ENCODE measurements at regions not wholly inside any gene's neighbourhood (a gene's known extent, or its start where the extent isn't known, plus 50 kb on each side); places are given as distances from the start of the nearest gene placed in this dataset.
"Not testable (repeated sequence)": the region's sequence is repeated elsewhere in the genome, so short reads cannot be mapped to it uniquely, and the experiment has no call there.

- H3K36me3 ChIP-seq: no peaks in the 10 kb centered on the region
- no peak for DNase-seq (ENCODE audit: low spot score)
- H3K27me3 ChIP-seq: no peaks in the 10 kb centered on the region
- no peak overlapping the region for H3K4me3 ChIP-seq
- H3K4me1 ChIP-seq: no peaks in the 10 kb centered on the region
- no peaks in the 10 kb centered on the region for H3K9me3 ChIP-seq
- no peak for TF ChIP-seq CTCF (IDR thresholded peaks at IDR 0.05)
- H3K27ac ChIP-seq: no peak overlapping the region
Observed at GRCh38 chr4:171484681-171485080, 328.5 kb upstream of the GALNTL6 start.

GRCh38 chr4:171478181-171478580, 335.0 kb upstream of the GALNTL6 start:
- no peak for DNase-seq (ENCODE audit: low spot score)
- Histone ChIP-seq H3K4me3 (no peak overlapping the region), H3K4me1 (no peaks in the 10 kb centered on the region), H3K36me3 (no peaks in the 10 kb centered on the region), H3K27ac (no peak overlapping the region), H3K27me3 (no peaks in the 10 kb centered on the region), H3K9me3 (no peaks in the 10 kb centered on the region)
- no peak for TF ChIP-seq CTCF (IDR thresholded peaks at IDR 0.05)

GRCh38 chr4:171475111-171475510, 338.1 kb upstream of the GALNTL6 start:
- H3K36me3 ChIP-seq; H3K4me3 ChIP-seq; H3K27ac ChIP-seq; H3K27me3 ChIP-seq; DNase-seq (ENCODE audit: low spot score); H3K4me1 ChIP-seq; H3K9me3 ChIP-seq: not testable (repeated sequence)

- no peaks in the 10 kb centered on the region for H3K4me1 ChIP-seq
Observed at GRCh38 chr4:171473155-171473554, 340.0 kb upstream of the GALNTL6 start.

GRCh38 chr4:171472230-171472629, 341.0 kb upstream of the GALNTL6 start:
- no peak for TF ChIP-seq CTCF (IDR thresholded peaks at IDR 0.05)
- no peak for DNase-seq (ENCODE audit: low spot score)
- Histone ChIP-seq H3K27ac (no peak overlapping the region), H3K4me3 (no peak overlapping the region), H3K9me3 (no peaks in the 10 kb centered on the region), H3K27me3 (no peaks in the 10 kb centered on the region), H3K4me1 (no peaks in the 10 kb centered on the region), H3K36me3 (no peaks in the 10 kb centered on the region)

More at GRCh38 chr4:171473155-171473554, 340.0 kb upstream of the GALNTL6 start:
- Histone ChIP-seq H3K4me3 (no peak overlapping the region), H3K27ac (no peak overlapping the region), H3K36me3 (no peaks in the 10 kb centered on the region), H3K27me3 (no peaks in the 10 kb centered on the region), H3K9me3 (no peaks in the 10 kb centered on the region)
- DNase-seq (ENCODE audit: low spot score): no peak
- TF ChIP-seq CTCF (IDR thresholded peaks at IDR 0.05): no peak

- H3K4me1 ChIP-seq: no peaks in the 10 kb centered on the region
- H3K36me3 ChIP-seq: no peaks in the 10 kb centered on the region
- no peak for TF ChIP-seq CTCF (IDR thresholded peaks at IDR 0.05)
- H3K9me3 ChIP-seq: no peaks in the 10 kb centered on the region
- H3K27ac ChIP-seq: no peak overlapping the region
- DNase-seq (ENCODE audit: low spot score): no peak
- H3K27me3 ChIP-seq: no peaks in the 10 kb centered on the region
- no peak overlapping the region for H3K4me3 ChIP-seq
Observed at GRCh38 chr4:171464499-171464898, 348.7 kb upstream of the GALNTL6 start.

Measured in right atrium auricular region (tissue), 2 donors.